ENCODE measurements at regions not wholly inside any gene's neighbourhood (a gene's known extent, or its start where the extent isn't known, plus 50 kb on each side); places are given as distances from the start of the nearest gene placed in this dataset.

DNA sequence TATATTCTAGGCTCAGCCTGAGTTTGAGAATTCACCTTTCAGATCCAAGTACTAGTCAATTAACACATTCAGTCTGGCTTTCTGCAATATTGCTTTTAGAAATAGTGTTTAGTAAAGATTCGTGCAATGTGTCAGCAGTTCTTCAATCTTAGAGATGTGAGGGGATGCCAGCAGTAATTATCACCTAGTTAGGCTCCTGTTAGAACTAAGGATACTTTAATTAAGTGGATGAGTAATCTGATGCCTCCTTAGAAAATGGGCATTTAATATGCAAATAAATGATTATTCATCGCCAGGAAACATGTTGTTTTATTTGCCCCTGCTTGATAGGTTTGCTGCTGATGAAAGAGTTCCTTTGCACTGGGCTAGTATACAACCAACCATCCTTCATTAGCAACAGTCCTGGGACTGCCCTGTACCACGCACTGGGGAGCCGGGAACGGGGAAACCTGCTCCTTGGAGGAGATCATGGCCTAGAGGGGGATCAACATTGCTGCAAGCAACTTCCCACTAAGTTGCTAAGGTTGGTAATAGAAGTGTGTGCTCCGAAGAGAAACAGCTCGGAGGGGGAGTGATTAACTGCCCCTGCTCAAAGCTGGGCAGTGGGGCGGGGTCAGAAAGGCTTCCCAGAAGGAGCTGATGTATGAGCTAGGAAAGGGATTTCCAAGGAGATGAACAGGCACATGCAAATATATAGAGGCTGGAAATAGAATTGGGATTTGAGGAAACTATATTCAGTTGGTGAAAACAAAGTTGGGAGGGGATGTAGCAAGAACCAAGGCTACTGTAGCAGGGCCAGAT lies 231.8 kb downstream of the DRD1 start:
- no peaks in the 10 kb centered on the region for H3K36me3 ChIP-seq (ENCODE audit: control insufficient read depth in 5 of 5, insufficient read depth in 5 of 5, low read length in 5 of 5)
- H3K9ac ChIP-seq (ENCODE audit: low read length in 5 of 5), result no peak overlapping the region
- H3K4me3 ChIP-seq (ENCODE audit: low read depth in 1 of 5, low read length in 5 of 5), result no peak overlapping the region
- H3K9me3 ChIP-seq (ENCODE audit: control insufficient read depth in 5 of 5, low read length in 5 of 5), result no peaks in the 10 kb centered on the region
- H3K4me1 ChIP-seq (ENCODE audit: control insufficient read depth in 5 of 5, insufficient read depth in 5 of 5, low read length in 5 of 5), result peaks cover 5 to 13% (median 12%) of the 10 kb centered on the region in 5 donors
- peaks cover 0 to 3% (median 0%) of the 10 kb centered on the region in 5 donors for H3K27me3 ChIP-seq (ENCODE audit: control insufficient read depth in 5 of 5, insufficient read depth in 4 of 5, low read length in 5 of 5)
- no peak overlapping the region for H3K27ac ChIP-seq (ENCODE audit: low read depth, low read length)

DNA sequence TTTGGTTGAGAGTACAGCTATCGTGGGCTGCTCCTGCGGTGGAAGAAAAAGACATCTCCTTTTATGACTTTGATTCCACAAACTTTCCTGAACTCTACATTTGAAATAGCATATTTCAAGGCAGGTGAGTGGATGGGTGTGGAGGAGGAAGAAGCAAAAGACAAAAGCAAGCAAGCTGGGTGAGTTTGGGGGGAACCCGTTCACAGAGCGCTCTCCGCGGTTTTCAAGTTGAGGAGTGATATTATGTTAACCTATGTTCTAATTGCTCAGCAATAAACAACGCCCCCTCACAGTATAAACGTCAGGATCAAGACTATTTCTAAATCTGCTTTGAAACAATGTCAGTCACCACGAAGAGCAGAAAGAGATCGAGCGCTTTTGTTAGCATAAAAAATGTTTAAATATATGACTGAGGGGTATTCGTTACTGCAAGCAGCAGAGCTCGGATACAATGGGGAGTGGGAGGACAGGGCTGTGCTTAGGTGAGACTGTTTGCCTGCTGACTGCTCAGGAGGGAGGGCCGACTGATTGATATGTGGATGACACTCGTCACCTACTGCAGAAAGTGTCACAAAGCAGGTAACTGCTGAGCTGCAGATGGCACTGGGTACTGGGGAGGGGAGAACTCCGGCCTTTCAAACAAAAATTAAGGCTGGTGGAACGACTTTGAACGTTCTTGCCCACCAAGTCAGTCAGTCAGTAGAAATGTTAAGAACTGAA lies 236.5 kb downstream of the DRD1 start:
- peaks cover 0 to 16% (median 5%) of the 10 kb centered on the region in 5 donors for H3K4me1 ChIP-seq (ENCODE audit: control insufficient read depth in 5 of 5, insufficient read depth in 5 of 5, low read length in 5 of 5)
- H3K27ac ChIP-seq (ENCODE audit: low read depth, low read length), result no peak overlapping the region
- peaks cover 0 to 3% (median 0%) of the 10 kb centered on the region in 5 donors for H3K27me3 ChIP-seq (ENCODE audit: control insufficient read depth in 5 of 5, insufficient read depth in 4 of 5, low read length in 5 of 5)
- no peaks in the 10 kb centered on the region for H3K9me3 ChIP-seq (ENCODE audit: control insufficient read depth in 5 of 5, low read length in 5 of 5)
- no peak overlapping the region for H3K9ac ChIP-seq (ENCODE audit: low read length in 5 of 5)
- no peaks in the 10 kb centered on the region for H3K36me3 ChIP-seq (ENCODE audit: control insufficient read depth in 5 of 5, insufficient read depth in 5 of 5, low read length in 5 of 5)
- no peak overlapping the region for H3K4me3 ChIP-seq (ENCODE audit: low read depth in 1 of 5, low read length in 5 of 5)

DNA sequence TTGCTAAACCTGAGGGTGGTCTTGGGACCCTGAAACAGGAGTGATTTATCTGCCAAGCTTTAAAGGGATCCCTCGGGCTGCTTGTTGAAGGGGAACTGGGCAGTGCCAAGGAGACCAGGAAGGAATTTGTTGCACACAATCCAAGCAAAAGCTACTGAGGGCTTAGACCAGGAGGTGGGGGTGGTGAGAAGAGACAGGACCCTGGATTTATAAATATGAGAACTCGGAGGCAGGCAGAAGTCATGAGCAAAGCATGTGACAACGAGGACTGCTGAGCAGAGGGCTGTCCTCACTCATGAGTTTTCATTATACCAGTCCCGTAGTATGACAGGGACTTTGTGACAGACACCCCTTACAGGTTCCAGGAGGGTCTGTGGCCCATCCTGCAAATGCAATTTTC lies 237.3 kb downstream of the DRD1 start:
- H3K27ac ChIP-seq (ENCODE audit: low read depth, low read length), result no peak overlapping the region
- peaks cover 0 to 16% (median 5%) of the 10 kb centered on the region in 5 donors for H3K4me1 ChIP-seq (ENCODE audit: control insufficient read depth in 5 of 5, insufficient read depth in 5 of 5, low read length in 5 of 5)
- no peak overlapping the region for H3K4me3 ChIP-seq (ENCODE audit: low read depth in 1 of 5, low read length in 5 of 5)

DNA sequence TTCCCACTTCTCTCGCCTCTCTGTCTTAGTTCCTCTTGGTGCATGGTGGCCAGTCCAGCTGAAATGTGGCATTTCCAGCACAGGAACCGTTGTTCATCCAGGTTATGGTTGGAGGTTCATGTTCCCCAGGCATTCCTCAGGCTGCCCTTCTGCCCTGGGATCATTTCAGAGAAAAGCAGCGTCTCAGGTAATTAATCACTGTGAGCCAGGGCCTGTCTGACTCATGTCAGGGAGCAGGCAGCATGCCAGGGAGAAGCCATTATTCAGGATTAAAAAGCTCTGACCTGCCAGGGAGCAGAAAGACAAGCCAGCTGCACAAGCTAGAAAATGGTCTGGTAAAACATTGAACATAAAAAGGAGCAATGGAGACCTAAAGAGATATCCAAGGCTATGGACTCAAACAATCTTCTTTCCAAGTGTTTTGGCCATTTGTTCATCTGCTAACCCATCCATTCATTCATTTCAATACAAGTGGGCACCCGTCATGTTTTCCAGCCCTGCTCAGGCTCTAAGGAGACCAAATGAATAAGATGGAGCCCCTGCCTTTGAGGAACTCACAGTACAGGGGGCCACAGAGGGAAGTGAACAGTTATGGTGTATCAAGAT lies 241.4 kb downstream of the DRD1 start:
- Histone ChIP-seq H3K27ac (ENCODE audit: low read depth, low read length) (no peak overlapping the region), H3K36me3 (ENCODE audit: control insufficient read depth in 5 of 5, insufficient read depth in 5 of 5, low read length in 5 of 5) (no peaks in the 10 kb centered on the region), H3K4me1 (ENCODE audit: control insufficient read depth in 5 of 5, insufficient read depth in 5 of 5, low read length in 5 of 5) (peaks cover 0 to 16% (median 5%) of the 10 kb centered on the region in 5 donors)

More for the DNA sequence above, 237.3 kb downstream of the DRD1 start:
- no peak overlapping the region for H3K9ac ChIP-seq (ENCODE audit: low read length in 5 of 5)
- H3K9me3 ChIP-seq (ENCODE audit: control insufficient read depth in 5 of 5, low read length in 5 of 5), result peaks cover 0 to 4% (median 0%) of the 10 kb centered on the region in 5 donors
- H3K36me3 ChIP-seq (ENCODE audit: control insufficient read depth in 5 of 5, insufficient read depth in 5 of 5, low read length in 5 of 5), result no peaks in the 10 kb centered on the region
- H3K27me3 ChIP-seq (ENCODE audit: control insufficient read depth in 5 of 5, insufficient read depth in 4 of 5, low read length in 5 of 5), result peaks cover 0 to 3% (median 0%) of the 10 kb centered on the region in 5 donors

DNA sequence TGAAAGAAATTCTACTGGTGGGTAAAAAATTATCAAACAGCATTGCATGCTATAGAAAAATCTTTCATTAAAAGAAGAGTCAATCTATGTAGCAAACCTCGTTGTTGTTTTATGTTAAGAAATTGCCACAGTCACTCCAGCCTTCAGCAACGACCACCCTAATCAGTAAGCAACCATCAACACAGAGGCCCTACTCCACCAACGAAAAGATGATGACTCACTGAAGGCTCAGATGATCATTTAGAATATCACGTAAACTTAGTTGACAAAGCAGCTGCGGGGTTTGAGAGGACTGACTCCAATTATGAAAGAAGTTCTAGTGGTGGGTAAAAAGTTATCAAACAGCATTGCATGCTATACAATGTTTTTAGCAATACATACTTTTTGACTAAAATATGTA lies 242.6 kb downstream of the DRD1 start:
- no peak overlapping the region for H3K9ac ChIP-seq (ENCODE audit: low read length in 5 of 5)
- no peaks in the 10 kb centered on the region for H3K36me3 ChIP-seq (ENCODE audit: control insufficient read depth in 5 of 5, insufficient read depth in 5 of 5, low read length in 5 of 5)
- H3K27me3 ChIP-seq (ENCODE audit: control insufficient read depth in 5 of 5, insufficient read depth in 4 of 5, low read length in 5 of 5), result no peaks in the 10 kb centered on the region
- no peak overlapping the region for H3K4me3 ChIP-seq (ENCODE audit: low read depth in 1 of 5, low read length in 5 of 5)
- no peak overlapping the region for H3K27ac ChIP-seq (ENCODE audit: low read depth, low read length)
- H3K9me3 ChIP-seq (ENCODE audit: control insufficient read depth in 5 of 5, low read length in 5 of 5), result peaks cover 0 to 4% (median 0%) of the 10 kb centered on the region in 5 donors
- peaks cover 0 to 11% (median under 1%) of the 10 kb centered on the region in 5 donors for H3K4me1 ChIP-seq (ENCODE audit: control insufficient read depth in 5 of 5, insufficient read depth in 5 of 5, low read length in 5 of 5)

More for the DNA sequence above, 241.4 kb downstream of the DRD1 start:
- H3K4me3 ChIP-seq (ENCODE audit: low read depth in 1 of 5, low read length in 5 of 5), result no peak overlapping the region
- no peak overlapping the region for H3K9ac ChIP-seq (ENCODE audit: low read length in 5 of 5)
- peaks cover 0 to 4% (median 0%) of the 10 kb centered on the region in 5 donors for H3K9me3 ChIP-seq (ENCODE audit: control insufficient read depth in 5 of 5, low read length in 5 of 5)
- H3K27me3 ChIP-seq (ENCODE audit: control insufficient read depth in 5 of 5, insufficient read depth in 4 of 5, low read length in 5 of 5), result no peaks in the 10 kb centered on the region

DNA sequence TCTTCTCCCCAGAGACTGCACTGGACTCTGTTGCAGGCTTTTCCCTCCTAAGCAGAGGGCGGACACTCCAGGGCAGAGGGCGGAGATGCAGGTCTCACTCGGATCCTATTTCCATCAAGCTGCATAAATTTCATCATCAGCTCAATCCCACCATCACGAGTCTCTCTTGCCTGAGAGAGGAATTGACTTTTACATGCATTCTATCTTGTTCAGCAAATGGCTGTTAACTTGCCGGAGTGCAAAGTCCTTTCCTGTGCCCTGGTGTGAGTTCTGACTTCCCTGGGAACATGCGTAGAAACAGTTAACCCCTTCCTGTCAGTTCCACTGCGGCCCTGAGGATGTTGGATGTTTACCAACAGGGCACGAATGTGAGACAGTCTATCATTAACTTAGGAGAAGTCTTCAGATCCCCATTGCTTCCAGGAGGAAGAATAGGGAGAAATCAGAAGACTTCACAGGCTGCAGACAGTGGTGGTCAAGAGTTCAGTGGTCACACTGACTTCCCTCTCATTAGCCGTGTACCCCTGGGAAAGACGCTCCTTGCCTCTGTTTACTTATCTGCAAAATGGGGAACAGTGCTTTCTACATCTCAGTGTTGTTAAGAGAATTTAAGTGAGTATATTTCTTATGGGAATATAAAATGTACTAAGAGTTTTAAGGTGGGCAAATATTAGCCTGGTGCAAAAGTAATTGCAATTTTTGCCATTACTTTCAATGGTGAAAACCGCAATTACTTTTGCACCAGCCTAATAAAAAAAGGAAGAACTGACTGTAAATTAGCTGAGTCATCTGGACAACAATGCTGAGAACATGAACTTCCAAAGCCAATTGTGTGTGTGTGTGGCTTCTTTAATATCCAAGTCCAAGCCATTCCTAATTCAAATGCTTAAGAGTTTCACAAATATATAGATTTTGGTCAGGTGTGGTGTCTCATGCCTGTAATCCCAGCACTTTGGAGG lies 248.0 kb downstream of the DRD1 start:
- H3K9ac ChIP-seq (ENCODE audit: low read length in 5 of 5), result no peak overlapping the region
- H3K27ac ChIP-seq (ENCODE audit: low read depth, low read length), result no peak overlapping the region
- H3K9me3 ChIP-seq (ENCODE audit: control insufficient read depth in 5 of 5, low read length in 5 of 5), result peaks cover 0 to 6% (median 5%) of the 10 kb centered on the region in 5 donors

DNA sequence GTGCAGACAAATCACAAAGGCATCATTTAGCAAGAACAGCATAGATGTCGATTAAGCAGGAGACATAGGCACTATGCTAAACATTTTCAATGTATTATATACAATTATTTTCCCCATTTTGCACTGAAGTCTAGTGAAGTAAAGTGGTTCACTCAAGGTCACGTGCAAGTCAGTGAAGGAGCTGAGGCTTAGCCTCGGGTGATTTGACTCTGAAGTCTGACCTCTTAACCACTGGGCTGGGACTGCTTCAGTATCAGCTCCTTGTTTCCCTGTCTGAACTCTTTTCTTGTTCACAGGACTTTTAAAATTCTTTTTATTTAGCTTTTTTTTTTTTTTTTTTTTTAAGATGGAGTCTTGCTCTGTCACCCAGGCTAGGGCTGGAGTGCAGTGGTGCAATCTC lies 262.7 kb downstream of the DRD1 start:
- Histone ChIP-seq H3K4me3 (ENCODE audit: low read depth in 1 of 5, low read length in 5 of 5) (no peak overlapping the region), H3K9ac (ENCODE audit: low read length in 5 of 5) (no peak overlapping the region), H3K27ac (ENCODE audit: low read depth, low read length) (no peak overlapping the region), H3K9me3 (ENCODE audit: control insufficient read depth in 5 of 5, low read length in 5 of 5) (no peaks in the 10 kb centered on the region), H3K27me3 (ENCODE audit: control insufficient read depth in 5 of 5, insufficient read depth in 4 of 5, low read length in 5 of 5) (no peaks in the 10 kb centered on the region), H3K36me3 (ENCODE audit: control insufficient read depth in 5 of 5, insufficient read depth in 5 of 5, low read length in 5 of 5) (no peaks in the 10 kb centered on the region), H3K4me1 (ENCODE audit: control insufficient read depth in 5 of 5, insufficient read depth in 5 of 5, low read length in 5 of 5) (no peaks in the 10 kb centered on the region)

More for the DNA sequence above, 248.0 kb downstream of the DRD1 start:
- Histone ChIP-seq H3K27me3 (ENCODE audit: control insufficient read depth in 5 of 5, insufficient read depth in 4 of 5, low read length in 5 of 5) (no peaks in the 10 kb centered on the region), H3K4me3 (ENCODE audit: low read depth in 1 of 5, low read length in 5 of 5) (no peak overlapping the region), H3K4me1 (ENCODE audit: control insufficient read depth in 5 of 5, insufficient read depth in 5 of 5, low read length in 5 of 5) (peaks cover 2 to 8% (median 7%) of the 10 kb centered on the region in 5 donors), H3K36me3 (ENCODE audit: control insufficient read depth in 5 of 5, insufficient read depth in 5 of 5, low read length in 5 of 5) (no peaks in the 10 kb centered on the region)

DNA sequence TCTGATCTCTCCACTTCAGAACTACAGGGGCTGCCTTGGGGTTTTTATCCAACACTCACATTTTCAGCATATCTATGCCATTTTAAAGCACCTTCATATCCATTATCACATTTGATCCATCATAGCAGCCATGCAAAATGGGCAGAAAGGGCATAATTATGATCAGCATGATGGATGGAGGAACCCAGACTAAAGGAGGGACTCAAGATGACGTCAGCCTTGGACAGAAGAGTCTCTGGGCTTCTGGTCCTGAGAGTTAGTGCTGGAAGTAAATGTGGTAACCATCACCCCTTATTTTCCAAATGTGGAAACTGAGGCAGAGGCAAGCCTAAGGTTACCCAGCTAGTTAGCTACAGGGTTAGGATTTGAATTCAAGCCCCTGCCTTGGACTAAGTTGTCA lies 273.1 kb downstream of the DRD1 start:
- Histone ChIP-seq H3K9ac (ENCODE audit: low read length in 5 of 5) (no peak overlapping the region), H3K27ac (ENCODE audit: low read depth, low read length) (no peak overlapping the region), H3K9me3 (ENCODE audit: control insufficient read depth in 5 of 5, low read length in 5 of 5) (no peaks in the 10 kb centered on the region), H3K27me3 (ENCODE audit: control insufficient read depth in 5 of 5, insufficient read depth in 4 of 5, low read length in 5 of 5) (no peaks in the 10 kb centered on the region), H3K36me3 (ENCODE audit: control insufficient read depth in 5 of 5, insufficient read depth in 5 of 5, low read length in 5 of 5) (no peaks in the 10 kb centered on the region), H3K4me1 (ENCODE audit: control insufficient read depth in 5 of 5, insufficient read depth in 5 of 5, low read length in 5 of 5) (peaks cover 0 to 4% (median 0%) of the 10 kb centered on the region in 5 donors), H3K4me3 (ENCODE audit: low read depth in 1 of 5, low read length in 5 of 5) (no peak overlapping the region)

DNA sequence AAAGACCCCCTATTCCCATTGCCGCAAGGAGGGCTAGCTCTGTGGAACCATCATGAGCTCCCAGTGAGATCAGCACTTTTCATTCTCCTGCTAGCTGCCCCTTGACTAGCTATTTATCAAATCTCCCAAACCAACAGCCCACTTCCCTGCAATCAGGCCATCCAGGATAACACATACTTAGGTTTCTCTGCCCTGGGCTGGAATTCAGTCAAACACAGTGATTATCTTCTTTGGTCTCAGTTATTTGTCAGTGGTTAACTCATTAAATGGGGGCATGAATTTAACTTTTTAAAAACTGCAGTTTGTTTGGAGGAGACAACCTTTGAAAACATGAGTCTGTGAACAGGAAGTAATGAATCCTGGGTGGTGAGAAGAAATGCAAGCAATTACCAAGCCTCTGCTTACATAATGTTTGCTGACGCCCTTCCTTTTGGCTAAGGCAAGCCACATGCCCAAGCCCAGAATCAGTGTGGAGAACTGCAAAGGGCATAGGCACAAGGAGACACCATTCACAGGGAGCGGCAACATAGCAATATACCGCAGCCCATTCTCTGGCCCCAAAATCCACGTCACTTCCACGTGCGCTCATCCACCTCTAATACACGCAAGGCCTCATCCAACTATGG lies 275.0 kb downstream of the DRD1 start:
- Histone ChIP-seq H3K4me3 (ENCODE audit: low read depth in 1 of 5, low read length in 5 of 5) (no peak overlapping the region), H3K27ac (ENCODE audit: low read depth, low read length) (no peak overlapping the region), H3K4me1 (ENCODE audit: control insufficient read depth in 5 of 5, insufficient read depth in 5 of 5, low read length in 5 of 5) (peaks cover 0 to 4% (median 0%) of the 10 kb centered on the region in 5 donors), H3K9me3 (ENCODE audit: control insufficient read depth in 5 of 5, low read length in 5 of 5) (no peaks in the 10 kb centered on the region), H3K9ac (ENCODE audit: low read length in 5 of 5) (no peak overlapping the region), H3K36me3 (ENCODE audit: control insufficient read depth in 5 of 5, insufficient read depth in 5 of 5, low read length in 5 of 5) (no peaks in the 10 kb centered on the region), H3K27me3 (ENCODE audit: control insufficient read depth in 5 of 5, insufficient read depth in 4 of 5, low read length in 5 of 5) (no peaks in the 10 kb centered on the region)
